ENCODE measurements at regions not wholly inside any gene's neighbourhood (a gene's known extent, or its start where the extent isn't known, plus 50 kb on each side); places are given as distances from the start of the nearest gene placed in this dataset.

GRCh38 chr18:1394966-1395365 lies 490.3 kb downstream of the ADCYAP1 start:
- no peaks in the 10 kb centered on the region for H3K36me3 Mint-ChIP-seq (ENCODE audit: insufficient read depth)
- no peak overlapping the region for H3K4me3 Mint-ChIP-seq (ENCODE audit: low read depth)
- H3K9me3 Mint-ChIP-seq (ENCODE audit: low read depth) = no peaks in the 10 kb centered on the region
- no peak for DNase-seq (ENCODE audit: low spot score, unreplicated experiment)
- H3K27ac Mint-ChIP-seq = no peak overlapping the region
- no peak for TF ChIP-seq CTCF (IDR thresholded peaks at IDR 0.05; ENCODE audit: unreplicated experiment)
- H3K4me1 Mint-ChIP-seq (ENCODE audit: low read depth) = peaks cover 36% of the 10 kb centered on the region
- H3K27me3 Mint-ChIP-seq = peaks cover 5% of the 10 kb centered on the region

GRCh38 chr18:1408376-1408775 lies 503.7 kb downstream of the ADCYAP1 start:
- no peak overlapping the region for H3K27ac Mint-ChIP-seq
- peaks cover 8% of the 10 kb centered on the region for H3K27me3 Mint-ChIP-seq
- no peak for DNase-seq (ENCODE audit: low spot score, unreplicated experiment)
- H3K9me3 Mint-ChIP-seq (ENCODE audit: low read depth) = no peaks in the 10 kb centered on the region
- no peaks in the 10 kb centered on the region for H3K4me1 Mint-ChIP-seq (ENCODE audit: low read depth)
- H3K4me3 Mint-ChIP-seq (ENCODE audit: low read depth) = no peak overlapping the region
- TF ChIP-seq CTCF (IDR thresholded peaks at IDR 0.05; ENCODE audit: unreplicated experiment) = no peak
- no peaks in the 10 kb centered on the region for H3K36me3 Mint-ChIP-seq (ENCODE audit: insufficient read depth)

GRCh38 chr18:1412655-1413322 lies 508.1 kb downstream of the ADCYAP1 start:
- TF ChIP-seq CTCF (IDR thresholded peaks at IDR 0.05; ENCODE audit: unreplicated experiment) = no peak
- peaks cover 5% of the 10 kb centered on the region for H3K4me1 Mint-ChIP-seq (ENCODE audit: low read depth)
- H3K9me3 Mint-ChIP-seq (ENCODE audit: low read depth) = no peaks in the 10 kb centered on the region
- H3K4me3 Mint-ChIP-seq (ENCODE audit: low read depth) = no peak overlapping the region
- H3K27ac Mint-ChIP-seq = no peak overlapping the region
- no peak for DNase-seq (ENCODE audit: low spot score, unreplicated experiment)
- peaks cover 10% of the 10 kb centered on the region for H3K27me3 Mint-ChIP-seq
- H3K36me3 Mint-ChIP-seq (ENCODE audit: insufficient read depth) = no peaks in the 10 kb centered on the region

GRCh38 chr18:1413323-1413675 lies 508.6 kb downstream of the ADCYAP1 start:
- Mint-ChIP-seq H3K27ac (no peak overlapping the region), H3K36me3 (ENCODE audit: insufficient read depth) (no peaks in the 10 kb centered on the region), H3K4me3 (ENCODE audit: low read depth) (no peak overlapping the region), H3K4me1 (ENCODE audit: low read depth) (peaks cover 5% of the 10 kb centered on the region), H3K9me3 (ENCODE audit: low read depth) (no peaks in the 10 kb centered on the region), H3K27me3 (peaks cover 10% of the 10 kb centered on the region)
- TF ChIP-seq CTCF (IDR thresholded peaks at IDR 0.05; ENCODE audit: unreplicated experiment) = no peak
- no peak for DNase-seq (ENCODE audit: low spot score, unreplicated experiment)

- TF ChIP-seq CTCF (IDR thresholded peaks at IDR 0.05; ENCODE audit: unreplicated experiment) = no peak
- DNase-seq (ENCODE audit: low spot score, unreplicated experiment) = no peak
These were observed 511.4 kb downstream of the ADCYAP1 start for GRCh38 chr18:1416074-1416473.

More at GRCh38 chr18:1416074-1416473, 511.4 kb downstream of the ADCYAP1 start:
- Mint-ChIP-seq H3K4me3 (ENCODE audit: low read depth) (no peak overlapping the region), H3K27me3 (peaks cover 17% of the 10 kb centered on the region), H3K27ac (no peak overlapping the region), H3K9me3 (ENCODE audit: low read depth) (no peaks in the 10 kb centered on the region), H3K4me1 (ENCODE audit: low read depth) (peaks cover 5% of the 10 kb centered on the region), H3K36me3 (ENCODE audit: insufficient read depth) (no peaks in the 10 kb centered on the region)
